Activated CD8-positive, alpha-beta memory T cell treated with anti-CD3 and anti-CD28 coated beads, Interleukin-2, amount 50 U/mL, for 24 hours (primary cell): ENCODE measurements at regions not wholly inside any gene's neighbourhood (a gene's known extent, or its start where the extent isn't known, plus 50 kb on each side); places are given as distances from the start of the nearest gene placed in this dataset.

Experiments
- DNase-seq: peaks from one replicate; pipeline ENCODE4 v3.0.0-alpha.2; 2020; ENCODE audit errors: extremely low read depth

- no peak for DNase-seq
Measured at GRCh38 chr1:222040121-222040805, 298.4 kb upstream of the DUSP10 start.

- DNase-seq = no peak
Measured at GRCh38 chr1:222038971-222039370, 297.1 kb upstream of the DUSP10 start.

GRCh38 chr1:222037720-222038119 is 295.8 kb upstream of the DUSP10 start:
- DNase-seq = no peak

GRCh38 chr1:222034790-222035189 is 292.9 kb upstream of the DUSP10 start:
- no peak for DNase-seq

- DNase-seq = no peak
Measured at GRCh38 chr1:222033450-222033849, 291.6 kb upstream of the DUSP10 start.

GRCh38 chr1:222031318-222031717 is 289.4 kb upstream of the DUSP10 start:
- DNase-seq = no peak

GRCh38 chr1:222028676-222029075 is 286.8 kb upstream of the DUSP10 start:
- DNase-seq = no peak

GRCh38 chr1:222028116-222028515 is 286.2 kb upstream of the DUSP10 start:
- DNase-seq = no peak

- no peak for DNase-seq
Measured at GRCh38 chr1:222026280-222026679, 284.4 kb upstream of the DUSP10 start.

- DNase-seq = no peak
Measured at GRCh38 chr1:222023025-222023424, 281.1 kb upstream of the DUSP10 start.

GRCh38 chr1:222021129-222021528 is 279.2 kb upstream of the DUSP10 start:
- DNase-seq = no peak

- DNase-seq = no peak
Measured at GRCh38 chr1:222020553-222020952, 278.7 kb upstream of the DUSP10 start.

- no peak for DNase-seq
Measured at GRCh38 chr1:222019029-222019428, 277.1 kb upstream of the DUSP10 start.

GRCh38 chr1:222018041-222018440 is 276.2 kb upstream of the DUSP10 start:
- DNase-seq = no peak

GRCh38 chr1:222015686-222016085 is 273.8 kb upstream of the DUSP10 start:
- DNase-seq = no peak

GRCh38 chr1:222014001-222014400 is 272.1 kb upstream of the DUSP10 start:
- DNase-seq = no peak

GRCh38 chr1:222012816-222013215 is 270.9 kb upstream of the DUSP10 start:
- DNase-seq = no peak

- DNase-seq = no peak
Measured at GRCh38 chr1:222010306-222010705, 268.4 kb upstream of the DUSP10 start.

- no peak for DNase-seq
Measured at GRCh38 chr1:222009105-222009730, 267.3 kb upstream of the DUSP10 start.

GRCh38 chr1:222006715-222007114 is 264.8 kb upstream of the DUSP10 start:
- no peak for DNase-seq

GRCh38 chr1:222004784-222005183 is 262.9 kb upstream of the DUSP10 start:
- no peak for DNase-seq

- no peak for DNase-seq
Measured at GRCh38 chr1:222004034-222004433, 262.1 kb upstream of the DUSP10 start.

- no peak for DNase-seq
Measured at GRCh38 chr1:222002503-222002902, 260.6 kb upstream of the DUSP10 start.

- no peak for DNase-seq
Measured at GRCh38 chr1:222000131-222000530, 258.2 kb upstream of the DUSP10 start.
